A673 (cell line): ENCODE measurements at regions not wholly inside any gene's neighbourhood (a gene's known extent, or its start where the extent isn't known, plus 50 kb on each side); places are given as distances from the start of the nearest gene placed in this dataset.

ENCODE experiments used
- BruUV-seq: library from RNA; stranded (reverse); fragments of 400-500 nt; replicated peaks from 2 replicates; lab custom pipeline; 2021; lab: Mats Ljungman, UMichigan
- CTCF ChIA-PET: fragments of 300-600 bp; sonication (Branson Sonifier 250); formaldehyde crosslinking; loops from one replicate; lab custom pipeline; 2022; ENCODE audit warnings: antibody characterized with exemption; lab: Charles Lee
- POLR2A ChIA-PET: fragments of 300-600 bp; sonication (Branson Sonifier 250); formaldehyde crosslinking; loops from one replicate; lab custom pipeline; 2022; ENCODE audit warnings: antibody characterized with exemption; ENCODE audit not compliant: low non-redundant PET; lab: Charles Lee
- DNase-seq: peaks from one replicate; pipeline ENCODE4 v3.0.0-alpha.2; 2015; ENCODE audit warnings: low spot score
- H3K27ac ChIP-seq: fragments of 200-600 bp; sonication (generic); 2 replicates; pipeline ENCODE4 v1.5.1; 2016; ENCODE audit warnings: mixed run types, low read depth, mild to moderate bottlenecking, mixed read lengths, antibody characterized with exemption, low read length; ENCODE audit not compliant: poor library complexity, severe bottlenecking
- H3K27me3 ChIP-seq: fragments of 200-600 bp; sonication (generic); replicated peaks from 2 replicates; pipeline ENCODE4 v1.6.1; 2017; ENCODE audit warnings: mixed run types, low read depth, mild to moderate bottlenecking, mixed read lengths, antibody characterized with exemption, low read length; ENCODE audit not compliant: insufficient read depth, poor library complexity
- H3K36me3 ChIP-seq: fragments of 200-600 bp; sonication (generic); 2 replicates; pipeline ENCODE4 v1.6.1; 2016; ENCODE audit warnings: mixed run types, mild to moderate bottlenecking, mixed read lengths, antibody characterized with exemption, low read length; ENCODE audit not compliant: insufficient read depth, poor library complexity, severe bottlenecking
- H3K4me1 ChIP-seq: fragments of 200-600 bp; sonication (generic); 2 replicates; pipeline ENCODE4 v1.6.1; 2017; ENCODE audit warnings: mixed run types, mild to moderate bottlenecking, mixed read lengths, antibody characterized with exemption, low read length; ENCODE audit not compliant: insufficient read depth, poor library complexity, severe bottlenecking
- H3K4me3 ChIP-seq: fragments of 200-600 bp; sonication (generic); 2 replicates; pipeline ENCODE4 v1.5.1; 2016; ENCODE audit warnings: low read depth, mixed run types, mild to moderate bottlenecking, mixed read lengths, low read length; ENCODE audit not compliant: poor library complexity, severe bottlenecking
- H3K9me3 ChIP-seq: fragments of 200-600 bp; sonication (generic); 2 replicates; pipeline ENCODE4 v1.6.1; 2016; ENCODE audit warnings: mixed run types, low read depth, mild to moderate bottlenecking, mixed read lengths, antibody characterized with exemption, low read length; ENCODE audit not compliant: poor library complexity, severe bottlenecking
- CTCF ChIP-seq: fragments of 300-800, 200-600 bp; sonication (generic); conservative IDR thresholded peaks from 2 replicates; pipeline ENCODE4 v1.5.1; 2017; ENCODE audit warnings: low read depth, mild to moderate bottlenecking, antibody characterized with exemption, low read length, moderate library complexity, mixed read lengths
- EZH2 ChIP-seq: fragments of 200-600 bp; sonication (generic); IDR thresholded peaks from 2 replicates; pipeline ENCODE4 v1.6.1; 2017; ENCODE audit warnings: borderline replicate concordance, low read depth, mild to moderate bottlenecking, mixed read lengths, antibody characterized with exemption, low read length; ENCODE audit not compliant: poor library complexity, severe bottlenecking
- intact Hi-C: fragments of 100-400 bp; cut with micrococcal nuclease; formaldehyde crosslinking; loops from one replicate; pipeline ENCODE4 v1.10.0; 2022; ENCODE audit not compliant: unreplicated experiment

GRCh38 chr9:87359958-87360601, 137.6 kb upstream of the DAPK1 start:
- POLR2A ChIA-PET: no interaction called here

DNA sequence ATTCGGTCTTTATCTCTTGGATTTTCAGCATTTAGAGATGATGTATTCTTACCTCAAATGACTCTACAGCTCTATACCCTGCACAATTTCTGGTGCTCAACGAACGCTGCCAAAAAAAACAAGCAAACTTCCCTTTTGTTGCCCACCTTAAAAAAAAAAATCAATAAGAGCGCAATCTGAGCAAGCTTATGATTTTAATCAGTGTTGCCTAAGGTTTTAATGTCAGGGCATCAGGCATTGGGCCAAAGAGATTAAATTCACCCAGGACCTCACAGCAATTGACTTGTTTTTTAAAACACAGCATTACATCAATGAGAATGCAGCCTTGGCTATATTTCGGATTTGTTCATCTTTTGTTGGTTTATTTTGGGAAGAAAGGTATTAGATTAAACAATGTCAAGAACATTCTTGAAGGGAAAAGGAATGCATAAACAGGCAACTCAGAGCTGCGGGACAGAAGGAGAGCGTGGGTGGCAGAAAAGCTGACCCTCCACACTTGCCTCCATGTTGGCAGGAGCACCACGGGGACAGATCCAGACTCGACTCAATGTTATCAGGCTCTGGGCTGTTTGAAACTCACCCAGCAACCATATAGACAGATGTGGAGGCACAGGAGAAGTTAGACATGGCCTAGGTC, 127.5 kb upstream of the DAPK1 start:
- intact Hi-C loops: no loop called here
- H3K4me1 ChIP-seq: no peaks in the 10 kb centered on the region
- POLR2A ChIA-PET: no interaction called here

More at GRCh38 chr9:87359958-87360601, 137.6 kb upstream of the DAPK1 start:
- CTCF ChIA-PET: no interaction called here
- Histone ChIP-seq H3K9me3 (peaks cover 3% of the 10 kb centered on the region), H3K4me1 (no peaks in the 10 kb centered on the region), H3K27me3 (no peaks in the 10 kb centered on the region), H3K36me3 (no peaks in the 10 kb centered on the region), H3K4me3 (no peak overlapping the region), H3K27ac (no peak overlapping the region)
- BruUV-seq: no TSS peak
- no peak for DNase-seq
- intact Hi-C loops: no loop called here
- TF ChIP-seq CTCF (no peak), EZH2 (no peak)

DNA sequence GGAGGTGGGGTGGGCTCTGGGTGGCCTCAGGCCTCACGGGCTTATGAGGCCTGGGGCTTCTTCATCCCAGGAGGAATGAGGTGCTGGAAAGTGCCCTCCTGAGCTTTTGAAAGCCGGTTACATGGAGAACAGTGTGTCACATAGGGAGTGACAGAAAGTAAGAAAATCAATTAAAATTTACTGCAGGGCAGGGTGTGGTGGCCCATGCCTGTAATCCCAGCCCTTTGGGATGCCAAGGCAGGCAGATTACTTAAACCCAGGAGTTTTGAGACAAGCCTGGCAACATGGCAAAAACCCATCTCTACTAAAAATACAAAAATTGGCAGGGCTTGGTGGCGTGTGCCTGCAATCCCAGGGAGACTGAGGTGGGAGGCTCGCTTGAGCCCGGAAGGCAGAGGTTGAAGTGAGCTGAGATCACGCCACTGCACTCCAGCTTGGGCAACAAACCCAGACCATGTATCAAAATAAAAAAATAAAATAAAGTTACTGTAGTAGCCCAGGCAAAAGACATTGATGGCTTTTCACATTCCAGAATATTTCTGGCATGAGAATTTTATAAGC, 125.8 kb upstream of the DAPK1 start:
- no TSS peak for BruUV-seq
- no peak for DNase-seq
- intact Hi-C loops: no loop called here

More for the DNA sequence above, 127.5 kb upstream of the DAPK1 start:
- Histone ChIP-seq H3K9me3 (peaks cover 10% of the 10 kb centered on the region), H3K4me3 (no peak overlapping the region), H3K27me3 (no peaks in the 10 kb centered on the region), H3K36me3 (no peaks in the 10 kb centered on the region), H3K27ac (no peak overlapping the region)
- CTCF ChIA-PET: no interaction called here
- DNase-seq: no peak
- no peak for TF ChIP-seq EZH2
- no peak for TF ChIP-seq CTCF
- no TSS peak for BruUV-seq

More for the DNA sequence above, 125.8 kb upstream of the DAPK1 start:
- Histone ChIP-seq H3K4me3 (no peak overlapping the region), H3K9me3 (peaks cover 10% of the 10 kb centered on the region), H3K27me3 (no peaks in the 10 kb centered on the region), H3K4me1 (no peaks in the 10 kb centered on the region), H3K36me3 (no peaks in the 10 kb centered on the region), H3K27ac (no peak overlapping the region)
- CTCF ChIA-PET: no interaction called here
- TF ChIP-seq CTCF (no peak), EZH2 (no peak)
- POLR2A ChIA-PET: no interaction called here
